GM23248 (cell line): ENCODE measurements at regions not wholly inside any gene's neighbourhood (a gene's known extent, or its start where the extent isn't known, plus 50 kb on each side); places are given as distances from the start of the nearest gene placed in this dataset.

Experiments
- EZH2 ChIP-seq: fragments of 200-600 bp; sonication (generic); IDR thresholded peaks from 2 replicates; pipeline ENCODE4 v1.6.1; 2018; ENCODE audit warnings: antibody characterized with exemption, mild to moderate bottlenecking; ENCODE audit not compliant: insufficient read depth, poor library complexity, severe bottlenecking
- EZH2phosphoT487 ChIP-seq: fragments of 200-600 bp; sonication (generic); IDR thresholded peaks from 2 replicates; pipeline ENCODE4 v1.6.1; 2018; ENCODE audit warnings: antibody characterized with exemption, moderate library complexity, mild to moderate bottlenecking, low read depth; ENCODE audit not compliant: insufficient read depth

DNA sequence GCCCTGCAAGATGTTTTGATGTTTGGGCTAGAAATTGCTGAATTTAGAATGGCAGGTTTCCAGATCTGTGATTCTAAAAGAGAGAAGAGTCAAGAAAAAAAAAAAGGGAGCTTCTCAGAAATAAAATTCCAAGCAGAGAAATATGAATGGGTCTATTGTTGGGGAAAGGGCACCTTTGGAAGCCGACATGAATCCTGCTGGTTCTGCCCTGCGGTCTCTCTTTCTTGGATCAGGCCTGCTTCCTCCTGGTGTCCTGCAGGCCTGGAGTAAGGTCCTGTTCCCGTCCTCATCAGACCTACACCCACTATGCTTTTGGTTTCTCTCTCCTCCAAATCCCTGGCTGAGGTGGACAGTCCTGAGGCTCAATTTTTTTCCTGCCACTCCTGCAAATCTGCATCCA, 109.8 kb upstream of the TRIM2 start:
- TF ChIP-seq EZH2phosphoT487, result no peak
- TF ChIP-seq EZH2, result no peak
